ENCODE measurements at regions not wholly inside any gene's neighbourhood (a gene's known extent, or its start where the extent isn't known, plus 50 kb on each side); places are given as distances from the start of the nearest gene placed in this dataset.

- no peak for TF ChIP-seq CTCF (IDR thresholded peaks at IDR 0.05)
- DNase-seq (ENCODE audit: low spot score) = no peak
- no peak for ATAC-seq (ENCODE audit: low FRiP score)
These were observed 740.5 kb downstream of the CBLN4 start for GRCh38 chr20:55264703-55265239.

GRCh38 chr20:55258559-55258958 lies 746.8 kb downstream of the CBLN4 start:
- no peak for DNase-seq (ENCODE audit: low spot score)
- no peak for TF ChIP-seq CTCF (IDR thresholded peaks at IDR 0.05)
- ATAC-seq (ENCODE audit: low FRiP score) = no peak

- DNase-seq (ENCODE audit: low spot score) = no peak
These were observed 750.3 kb downstream of the CBLN4 start for GRCh38 chr20:55255016-55255415.

GRCh38 chr20:55253781-55254180 lies 751.5 kb downstream of the CBLN4 start:
- no peak for DNase-seq (ENCODE audit: low spot score)
- TF ChIP-seq CTCF (IDR thresholded peaks at IDR 0.05) = no peak
- ATAC-seq (ENCODE audit: low FRiP score) = peak; percentile 83

More at GRCh38 chr20:55255016-55255415, 750.3 kb downstream of the CBLN4 start:
- ATAC-seq (ENCODE audit: low FRiP score) = no peak
- no peak for TF ChIP-seq CTCF (IDR thresholded peaks at IDR 0.05)

GRCh38 chr20:55252521-55252920 lies 752.8 kb downstream of the CBLN4 start:
- no peak for TF ChIP-seq CTCF (IDR thresholded peaks at IDR 0.05)
- no peak for ATAC-seq (ENCODE audit: low FRiP score)

GRCh38 chr20:55251170-55251569 lies 754.1 kb downstream of the CBLN4 start:
- TF ChIP-seq CTCF (IDR thresholded peaks at IDR 0.05) = no peak
- ATAC-seq (ENCODE audit: low FRiP score) (no peak), DNase-seq (ENCODE audit: low spot score) (no peak)

More at GRCh38 chr20:55252521-55252920, 752.8 kb downstream of the CBLN4 start:
- no peak for DNase-seq (ENCODE audit: low spot score)

GRCh38 chr20:55242853-55243252 lies 762.5 kb downstream of the CBLN4 start:
- no peak for DNase-seq (ENCODE audit: low spot score)
- no peak for ATAC-seq (ENCODE audit: low FRiP score)
- TF ChIP-seq CTCF (IDR thresholded peaks at IDR 0.05) = no peak

All from omental fat pad (tissue), 3 donors.